HCT116 (cell line): ENCODE measurements at regions not wholly inside any gene's neighbourhood (a gene's known extent, or its start where the extent isn't known, plus 50 kb on each side); places are given as distances from the start of the nearest gene placed in this dataset.
A peak's percentile ranks its signal among the peaks of the same experiment; 100 is the strongest.

Experiments used
- CEBPB ChIP-seq: IDR thresholded peaks from 2 replicates; pipeline ENCODE4 v1.6.1; 2012; ENCODE audit warnings: low read depth
- EGR1 ChIP-seq: IDR thresholded peaks from 2 replicates; pipeline ENCODE4 v1.6.1; 2012; ENCODE audit warnings: low read depth
- ELF1 ChIP-seq: IDR thresholded peaks from 2 replicates; pipeline ENCODE4 v1.6.1; 2012; ENCODE audit warnings: low read depth, borderline replicate concordance
- POLR2A ChIP-seq: IDR thresholded peaks from 2 replicates; pipeline ENCODE4 v1.7.0; 2011; ENCODE audit warnings: borderline replicate concordance; ENCODE audit not compliant: insufficient read depth, insufficient read length; ENCODE audit errors: extremely low read depth
- POLR2AphosphoS5 ChIP-seq: IDR thresholded peaks from 2 replicates; pipeline ENCODE4 v1.6.1; 2011; ENCODE audit warnings: mild to moderate bottlenecking, low read depth, low read length, moderate library complexity
- ZFX ChIP-seq: fragments of 450-650 bp; IDR thresholded peaks from 2 replicates; pipeline ENCODE4 v1.6.1; 2017
- TF ChIP-seq, protein P1 (sequence below), 3 experiments: fragments of 200-600 bp in 1 of 3; sonication (generic) in 1 of 3; IDR thresholded peaks in 2 of 3; conservative IDR thresholded peaks in 1 of 3; 2 replicates each; pipeline ENCODE4 v1.5.1; 2012 to 2017; ENCODE audit warnings: low read depth in 2 of 3, low read length in 2 of 3, antibody characterized with exemption in 1 of 3, borderline replicate concordance in 1 of 3, control low read depth in 1 of 3, mild to moderate bottlenecking in 1 of 3, mixed read lengths in 1 of 3, mixed run types in 1 of 3, moderate library complexity in 1 of 3; ENCODE audit not compliant: insufficient read depth in 1 of 3
- TF ChIP-seq, protein P2 (sequence below): IDR thresholded peaks from 2 replicates; pipeline ENCODE4 v1.6.1; 2012; ENCODE audit warnings: low read depth

DNA sequence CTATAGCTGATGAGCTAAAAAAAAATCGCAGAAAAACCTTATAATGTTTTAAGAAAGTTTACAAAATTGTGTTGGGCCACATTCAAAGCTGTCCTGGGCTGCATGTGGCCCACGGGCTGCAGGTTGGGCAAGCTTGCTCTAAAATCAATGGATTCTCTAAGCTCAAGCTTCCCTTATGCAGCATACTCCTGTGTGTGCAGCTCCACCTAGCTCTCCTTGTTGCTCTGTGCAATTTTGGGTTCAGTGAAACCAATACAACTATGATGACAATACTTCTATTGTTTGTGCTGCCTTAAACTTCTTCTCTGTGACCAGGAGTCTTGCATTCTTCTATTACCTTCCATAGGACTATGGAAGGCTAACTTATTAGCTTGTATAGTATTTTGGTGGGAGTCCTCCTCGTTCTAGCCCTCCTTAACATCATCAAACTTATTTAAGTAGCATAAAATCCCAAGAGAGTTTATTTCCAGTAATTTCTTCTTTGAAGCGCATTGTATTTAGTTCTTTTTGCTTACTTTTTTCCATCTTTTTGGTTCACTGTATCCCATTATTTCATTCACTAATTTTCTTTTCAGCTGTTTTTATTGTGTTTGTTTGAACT is 170.9 kb upstream of the SMIM30 start:
- TF ChIP-seq, protein P1, sequence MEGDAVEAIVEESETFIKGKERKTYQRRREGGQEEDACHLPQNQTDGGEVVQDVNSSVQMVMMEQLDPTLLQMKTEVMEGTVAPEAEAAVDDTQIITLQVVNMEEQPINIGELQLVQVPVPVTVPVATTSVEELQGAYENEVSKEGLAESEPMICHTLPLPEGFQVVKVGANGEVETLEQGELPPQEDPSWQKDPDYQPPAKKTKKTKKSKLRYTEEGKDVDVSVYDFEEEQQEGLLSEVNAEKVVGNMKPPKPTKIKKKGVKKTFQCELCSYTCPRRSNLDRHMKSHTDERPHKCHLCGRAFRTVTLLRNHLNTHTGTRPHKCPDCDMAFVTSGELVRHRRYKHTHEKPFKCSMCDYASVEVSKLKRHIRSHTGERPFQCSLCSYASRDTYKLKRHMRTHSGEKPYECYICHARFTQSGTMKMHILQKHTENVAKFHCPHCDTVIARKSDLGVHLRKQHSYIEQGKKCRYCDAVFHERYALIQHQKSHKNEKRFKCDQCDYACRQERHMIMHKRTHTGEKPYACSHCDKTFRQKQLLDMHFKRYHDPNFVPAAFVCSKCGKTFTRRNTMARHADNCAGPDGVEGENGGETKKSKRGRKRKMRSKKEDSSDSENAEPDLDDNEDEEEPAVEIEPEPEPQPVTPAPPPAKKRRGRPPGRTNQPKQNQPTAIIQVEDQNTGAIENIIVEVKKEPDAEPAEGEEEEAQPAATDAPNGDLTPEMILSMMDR (IDR thresholded peaks at IDR 0.05 in 2 of 3, conservative IDR thresholded peaks at IDR 0.05 in 1 of 3; ENCODE audit: borderline replicate concordance in 1 of 3, insufficient read depth in 1 of 3, low read depth in 2 of 3, low read length in 2 of 3) = peak; percentile 53 to 66 (median 54); a peak in 5 of 6 replicates
- TF ChIP-seq POLR2AphosphoS5 (no peak), CEBPB (no peak), EGR1 (no peak), ELF1 (no peak), POLR2A (no peak), ZFX (no peak)
- TF ChIP-seq, protein P2, sequence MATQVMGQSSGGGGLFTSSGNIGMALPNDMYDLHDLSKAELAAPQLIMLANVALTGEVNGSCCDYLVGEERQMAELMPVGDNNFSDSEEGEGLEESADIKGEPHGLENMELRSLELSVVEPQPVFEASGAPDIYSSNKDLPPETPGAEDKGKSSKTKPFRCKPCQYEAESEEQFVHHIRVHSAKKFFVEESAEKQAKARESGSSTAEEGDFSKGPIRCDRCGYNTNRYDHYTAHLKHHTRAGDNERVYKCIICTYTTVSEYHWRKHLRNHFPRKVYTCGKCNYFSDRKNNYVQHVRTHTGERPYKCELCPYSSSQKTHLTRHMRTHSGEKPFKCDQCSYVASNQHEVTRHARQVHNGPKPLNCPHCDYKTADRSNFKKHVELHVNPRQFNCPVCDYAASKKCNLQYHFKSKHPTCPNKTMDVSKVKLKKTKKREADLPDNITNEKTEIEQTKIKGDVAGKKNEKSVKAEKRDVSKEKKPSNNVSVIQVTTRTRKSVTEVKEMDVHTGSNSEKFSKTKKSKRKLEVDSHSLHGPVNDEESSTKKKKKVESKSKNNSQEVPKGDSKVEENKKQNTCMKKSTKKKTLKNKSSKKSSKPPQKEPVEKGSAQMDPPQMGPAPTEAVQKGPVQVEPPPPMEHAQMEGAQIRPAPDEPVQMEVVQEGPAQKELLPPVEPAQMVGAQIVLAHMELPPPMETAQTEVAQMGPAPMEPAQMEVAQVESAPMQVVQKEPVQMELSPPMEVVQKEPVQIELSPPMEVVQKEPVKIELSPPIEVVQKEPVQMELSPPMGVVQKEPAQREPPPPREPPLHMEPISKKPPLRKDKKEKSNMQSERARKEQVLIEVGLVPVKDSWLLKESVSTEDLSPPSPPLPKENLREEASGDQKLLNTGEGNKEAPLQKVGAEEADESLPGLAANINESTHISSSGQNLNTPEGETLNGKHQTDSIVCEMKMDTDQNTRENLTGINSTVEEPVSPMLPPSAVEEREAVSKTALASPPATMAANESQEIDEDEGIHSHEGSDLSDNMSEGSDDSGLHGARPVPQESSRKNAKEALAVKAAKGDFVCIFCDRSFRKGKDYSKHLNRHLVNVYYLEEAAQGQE = no peak
